Neural cell (in vitro differentiated cells): ENCODE measurements at regions not wholly inside any gene's neighbourhood (a gene's known extent, or its start where the extent isn't known, plus 50 kb on each side); places are given as distances from the start of the nearest gene placed in this dataset.

Experiments
- EZH2 ChIP-seq: fragments of 200-600, 300-800 bp; shearing (Covaris generic), sonication (generic); IDR thresholded peaks from 2 replicates; pipeline ENCODE4 v1.6.1; 2014; ENCODE audit warnings: antibody characterized with exemption, low read length, borderline replicate concordance, mild to moderate bottlenecking; ENCODE audit not compliant: insufficient read depth, poor library complexity, severe bottlenecking
- POLR2AphosphoS5 ChIP-seq: IDR thresholded peaks from 2 replicates; pipeline ENCODE4 v1.6.1; 2012
- TF ChIP-seq, protein P1 (sequence below): fragments of 450-650 bp; IDR thresholded peaks from 2 replicates; pipeline ENCODE4 v1.5.1; 2014; ENCODE audit warnings: antibody characterized with exemption, mild to moderate bottlenecking, moderate library complexity; ENCODE audit not compliant: poor library complexity, severe bottlenecking

DNA sequence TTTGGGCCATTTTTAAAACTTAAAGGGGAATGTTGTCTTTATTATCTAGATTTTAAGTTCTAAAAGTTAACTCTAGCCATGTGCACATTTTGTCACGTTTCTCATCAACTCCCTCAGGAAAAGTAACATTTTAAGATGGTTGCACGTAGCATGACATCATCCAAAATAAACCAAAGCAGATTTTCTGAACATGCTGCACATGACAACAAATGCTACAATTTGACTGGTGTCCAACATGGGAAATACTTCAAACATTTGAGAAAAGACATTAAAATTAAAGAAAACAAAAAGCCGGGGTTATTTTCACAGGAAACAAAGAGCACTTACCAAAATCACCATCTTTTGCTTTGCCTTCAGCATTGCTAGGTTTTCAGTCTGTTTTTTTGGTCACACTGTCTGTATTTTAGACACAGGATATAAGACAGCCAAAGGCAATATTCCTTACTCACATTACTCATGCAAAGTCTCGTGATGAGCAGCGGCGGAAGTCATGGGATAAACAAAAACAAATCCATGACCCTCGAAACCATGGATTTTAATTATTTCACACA, 51.3 kb upstream of the RND3 start:
- TF ChIP-seq, protein P1, sequence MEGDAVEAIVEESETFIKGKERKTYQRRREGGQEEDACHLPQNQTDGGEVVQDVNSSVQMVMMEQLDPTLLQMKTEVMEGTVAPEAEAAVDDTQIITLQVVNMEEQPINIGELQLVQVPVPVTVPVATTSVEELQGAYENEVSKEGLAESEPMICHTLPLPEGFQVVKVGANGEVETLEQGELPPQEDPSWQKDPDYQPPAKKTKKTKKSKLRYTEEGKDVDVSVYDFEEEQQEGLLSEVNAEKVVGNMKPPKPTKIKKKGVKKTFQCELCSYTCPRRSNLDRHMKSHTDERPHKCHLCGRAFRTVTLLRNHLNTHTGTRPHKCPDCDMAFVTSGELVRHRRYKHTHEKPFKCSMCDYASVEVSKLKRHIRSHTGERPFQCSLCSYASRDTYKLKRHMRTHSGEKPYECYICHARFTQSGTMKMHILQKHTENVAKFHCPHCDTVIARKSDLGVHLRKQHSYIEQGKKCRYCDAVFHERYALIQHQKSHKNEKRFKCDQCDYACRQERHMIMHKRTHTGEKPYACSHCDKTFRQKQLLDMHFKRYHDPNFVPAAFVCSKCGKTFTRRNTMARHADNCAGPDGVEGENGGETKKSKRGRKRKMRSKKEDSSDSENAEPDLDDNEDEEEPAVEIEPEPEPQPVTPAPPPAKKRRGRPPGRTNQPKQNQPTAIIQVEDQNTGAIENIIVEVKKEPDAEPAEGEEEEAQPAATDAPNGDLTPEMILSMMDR = no peak
- TF ChIP-seq EZH2 (no peak), POLR2AphosphoS5 (no peak)
